HG03045 (cell line): ENCODE measurements at regions not wholly inside any gene's neighbourhood (a gene's known extent, or its start where the extent isn't known, plus 50 kb on each side); places are given as distances from the start of the nearest gene placed in this dataset.
"Not testable (repeated sequence)": the region's sequence is repeated elsewhere in the genome, so short reads cannot be mapped to it uniquely, and the experiment has no call there.

Experiments used
- ATAC-seq: cut with Tn5 transposase; IDR thresholded peaks from one replicate; pipeline ENCODE4 v1.9.1; 2021; ENCODE audit warnings: mild to moderate bottlenecking, moderate library complexity; ENCODE audit not compliant: unreplicated experiment

DNA sequence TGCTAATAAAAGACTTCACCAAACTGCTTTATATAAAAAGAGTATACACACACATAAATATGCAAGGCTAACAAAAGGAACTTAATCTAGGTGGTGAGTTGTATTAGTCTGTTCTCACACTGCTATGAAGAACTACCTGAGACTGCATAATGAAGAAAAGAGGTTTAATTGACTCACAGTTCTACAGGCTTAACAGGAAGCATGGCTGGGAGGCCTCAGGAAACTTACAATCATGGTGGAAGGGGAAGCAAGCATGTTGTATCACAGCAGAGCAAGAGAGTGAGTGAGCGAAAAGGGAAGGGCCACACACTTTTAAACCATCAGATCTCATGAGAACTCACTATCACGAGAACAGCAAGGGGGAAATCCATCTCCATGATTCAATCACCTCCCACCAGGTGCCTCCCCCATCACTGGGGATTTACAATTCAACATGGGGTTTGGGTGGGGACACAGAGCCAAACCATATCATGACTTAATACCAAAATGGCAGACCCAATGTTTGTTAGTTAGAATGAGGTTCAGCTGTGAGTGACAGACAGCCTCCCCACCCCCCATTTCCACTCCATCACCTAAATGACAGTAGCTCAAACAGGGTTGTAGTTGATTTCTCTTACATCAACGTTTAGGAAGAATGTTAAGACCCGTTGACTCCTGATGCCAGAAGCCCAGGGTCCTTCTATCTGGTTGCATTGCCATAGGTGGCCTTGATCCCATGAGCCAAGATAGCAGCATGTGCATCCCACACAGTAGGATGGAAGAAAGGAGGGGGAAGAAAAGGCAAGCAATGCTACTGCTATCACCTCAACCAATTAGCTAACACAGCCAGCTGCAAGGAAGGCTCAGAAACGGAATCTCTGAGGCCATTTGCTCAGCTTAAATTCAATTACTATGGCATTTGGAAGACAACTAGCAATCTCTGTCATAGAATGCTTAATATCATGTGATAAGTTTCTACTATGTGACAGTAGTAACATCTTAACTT is 77.0 kb downstream of the CCDC71L start:
- ATAC-seq = no peak

DNA sequence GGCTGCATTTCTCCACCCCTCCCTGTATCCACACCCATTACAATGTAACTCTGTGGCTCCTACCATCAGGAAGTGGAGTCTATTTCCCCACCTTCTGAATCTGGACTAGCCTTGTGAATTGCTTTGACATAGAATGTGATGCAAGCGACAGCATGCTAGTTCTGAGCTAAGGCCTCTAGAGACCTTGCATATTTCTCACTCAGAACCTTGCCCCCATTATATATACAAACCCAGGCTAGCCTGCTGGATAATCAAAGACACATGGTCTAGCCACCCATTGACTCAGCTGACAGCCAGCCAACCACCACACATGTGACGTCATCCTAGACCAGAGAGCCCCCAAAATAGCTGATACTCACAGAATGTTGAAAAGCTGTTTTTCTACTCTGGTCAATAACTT is 77.9 kb downstream of the CCDC71L start:
- no peak for ATAC-seq

DNA sequence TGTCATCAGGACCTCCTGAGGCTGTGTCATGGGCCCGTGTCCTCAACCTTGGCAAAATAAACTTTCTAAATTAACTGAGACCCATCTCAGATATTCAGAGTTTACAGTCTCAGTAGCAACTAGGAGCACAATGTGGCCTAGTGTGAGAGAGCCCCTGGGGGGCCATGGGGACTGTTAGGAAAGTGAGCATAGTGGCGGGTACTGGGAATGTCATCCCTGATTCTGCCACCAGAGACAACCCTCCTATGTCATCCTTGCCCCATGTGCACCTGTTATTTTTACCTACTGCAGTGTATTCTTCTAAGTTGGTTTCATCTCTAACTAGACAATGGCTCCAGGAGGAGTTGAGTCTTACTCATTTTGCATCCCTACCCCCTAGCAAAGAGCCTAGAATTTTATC is 78.6 kb downstream of the CCDC71L start:
- ATAC-seq = no peak

DNA sequence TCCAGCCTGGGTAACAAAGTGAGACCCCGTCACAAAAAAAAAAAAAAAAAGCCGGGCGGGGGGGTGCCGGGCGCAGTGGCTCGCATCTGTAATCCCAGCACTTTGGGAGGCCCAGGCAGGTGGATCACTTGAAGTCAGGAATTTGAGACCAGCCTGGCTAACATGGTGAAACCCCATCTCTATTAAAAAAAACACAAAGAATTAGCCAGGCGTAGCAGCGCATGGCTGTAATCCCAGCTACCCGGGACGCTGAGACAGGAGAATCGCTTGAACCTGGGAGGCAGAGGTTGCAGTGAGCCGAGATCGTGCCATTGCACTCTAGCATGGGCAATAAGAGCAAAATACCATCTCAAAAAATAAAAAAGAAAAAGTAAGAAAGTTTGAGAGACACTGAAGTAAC is 81.9 kb downstream of the CCDC71L start:
- ATAC-seq = not testable (repeated sequence)

DNA sequence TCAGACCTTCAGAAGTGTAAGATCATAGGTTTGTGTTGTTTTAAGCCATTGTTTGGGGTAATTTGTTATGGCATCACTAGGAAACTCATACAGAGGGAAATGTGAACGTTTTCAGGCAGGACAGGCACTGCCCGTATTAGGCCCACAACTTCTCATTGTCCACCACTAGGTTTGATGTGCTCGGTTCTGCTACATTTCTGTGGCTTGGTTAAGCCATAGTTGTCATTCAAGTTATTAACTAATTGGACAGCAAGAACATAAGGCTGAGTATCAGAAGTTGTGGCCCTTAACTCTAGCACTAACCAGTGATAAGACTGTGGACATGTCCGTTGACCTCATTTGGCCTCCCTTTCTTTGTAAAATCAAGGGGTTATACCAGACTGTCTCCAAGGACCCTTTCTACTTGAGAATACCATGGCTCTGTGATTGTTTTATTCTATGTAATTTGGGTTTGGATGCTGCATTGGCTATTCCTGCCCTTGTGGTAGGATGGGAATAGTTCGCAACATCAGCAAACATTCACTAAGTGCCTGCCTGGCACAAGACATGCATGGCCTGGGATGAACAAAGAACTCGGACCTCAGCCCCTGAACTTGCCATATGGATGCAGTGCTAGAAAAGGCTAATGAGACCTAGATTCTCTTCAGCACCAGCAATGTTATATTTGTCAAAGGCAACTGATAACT is 85.7 kb downstream of the CCDC71L start:
- no peak for ATAC-seq

DNA sequence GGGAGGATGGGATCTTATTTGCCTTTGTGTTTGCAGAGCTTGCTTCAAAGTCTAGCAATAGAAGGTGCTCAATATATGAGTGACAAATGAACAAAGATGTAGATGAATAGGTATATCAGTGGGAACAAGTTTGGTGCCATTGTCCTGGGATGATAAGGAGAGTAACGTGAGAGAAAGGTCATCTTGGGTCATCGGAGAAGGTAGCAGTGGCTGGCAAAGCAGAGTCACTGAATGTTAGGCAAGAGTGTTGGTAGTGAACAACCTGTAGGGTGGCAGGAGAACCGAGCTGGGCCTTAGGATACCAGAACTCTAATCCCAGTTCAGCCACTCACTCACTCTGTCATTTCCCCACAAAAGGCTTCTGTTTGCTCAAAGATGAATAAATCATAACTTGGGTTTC is 87.2 kb downstream of the CCDC71L start:
- no peak for ATAC-seq

DNA sequence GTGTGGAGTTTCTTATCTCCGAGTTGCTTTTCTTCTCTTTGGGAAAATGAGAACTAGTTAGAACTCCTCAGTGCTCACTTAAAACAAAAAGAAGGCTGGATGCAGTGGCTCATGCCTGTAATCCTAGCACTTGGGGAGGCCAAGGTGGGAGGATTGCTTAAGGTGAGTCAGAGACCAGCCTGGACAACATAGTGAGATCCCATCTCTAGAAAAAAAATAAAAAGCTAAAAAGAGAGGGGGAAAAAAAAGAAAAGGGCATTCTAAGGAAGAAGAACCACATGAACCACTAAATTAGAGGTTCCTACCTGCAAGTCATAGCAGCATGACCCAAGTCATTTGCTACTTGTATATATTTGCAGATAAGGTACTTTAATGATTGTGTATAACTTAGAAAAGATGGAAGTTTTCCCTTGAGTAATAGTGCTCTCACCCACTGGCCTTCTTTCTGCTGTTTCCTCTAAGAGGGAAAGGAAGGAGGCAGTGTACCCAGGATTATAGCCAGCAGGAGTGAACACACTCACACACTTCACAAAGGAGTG is 87.8 kb downstream of the CCDC71L start:
- no peak for ATAC-seq

DNA sequence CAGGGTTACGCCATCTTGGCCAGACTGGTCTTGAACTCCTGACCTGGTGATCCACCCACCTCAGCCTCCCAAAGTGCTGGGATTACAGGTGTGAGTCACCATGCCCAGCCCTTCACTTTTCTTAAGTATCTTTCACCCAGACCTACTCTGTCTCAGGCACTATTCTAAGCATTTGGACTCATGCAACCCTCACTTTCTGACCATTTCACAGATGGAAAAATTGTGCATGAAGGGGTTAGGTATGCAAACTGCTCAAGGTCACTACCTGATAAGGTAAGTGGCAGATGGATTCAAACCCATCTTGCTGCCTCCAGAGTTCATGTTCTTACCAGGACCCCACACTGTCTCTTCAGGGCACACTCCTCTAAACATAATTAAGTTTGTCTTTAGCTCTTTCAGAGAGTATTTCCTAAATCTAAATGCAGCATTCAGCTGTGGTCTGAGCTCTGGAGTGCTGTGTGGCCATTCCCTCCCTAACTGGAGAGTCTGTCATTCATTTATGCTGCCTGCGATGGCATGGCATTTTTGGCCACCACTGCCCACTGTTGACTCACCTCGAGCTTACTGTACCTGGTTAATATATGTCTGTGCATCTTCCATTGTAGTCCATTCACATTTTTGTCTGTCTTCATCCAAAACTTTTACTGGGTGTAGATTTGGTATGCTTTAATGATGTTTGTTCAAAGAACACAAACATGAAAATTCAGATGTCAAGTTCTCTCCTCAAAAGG is 88.4 kb downstream of the CCDC71L start:
- ATAC-seq = no peak

DNA sequence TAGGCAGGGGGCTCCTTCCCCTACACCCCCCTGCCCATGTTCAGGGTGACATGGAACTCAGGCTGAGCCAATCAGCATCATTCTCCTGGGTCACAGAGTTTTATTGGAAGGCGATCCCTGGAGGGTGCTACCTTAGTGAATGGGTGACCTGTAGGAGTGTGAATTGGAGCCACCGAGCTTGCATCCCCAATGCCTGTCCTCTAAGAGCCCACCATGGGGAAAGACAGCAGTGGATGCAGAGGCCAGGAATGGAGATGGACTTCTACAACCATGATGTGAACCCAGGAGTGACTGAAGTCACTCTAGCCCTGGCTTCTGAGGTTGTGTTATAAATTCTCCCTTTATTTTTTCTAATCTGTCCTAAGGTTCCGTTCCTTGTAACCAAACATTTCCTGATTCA is 89.4 kb downstream of the CCDC71L start:
- ATAC-seq = no peak

DNA sequence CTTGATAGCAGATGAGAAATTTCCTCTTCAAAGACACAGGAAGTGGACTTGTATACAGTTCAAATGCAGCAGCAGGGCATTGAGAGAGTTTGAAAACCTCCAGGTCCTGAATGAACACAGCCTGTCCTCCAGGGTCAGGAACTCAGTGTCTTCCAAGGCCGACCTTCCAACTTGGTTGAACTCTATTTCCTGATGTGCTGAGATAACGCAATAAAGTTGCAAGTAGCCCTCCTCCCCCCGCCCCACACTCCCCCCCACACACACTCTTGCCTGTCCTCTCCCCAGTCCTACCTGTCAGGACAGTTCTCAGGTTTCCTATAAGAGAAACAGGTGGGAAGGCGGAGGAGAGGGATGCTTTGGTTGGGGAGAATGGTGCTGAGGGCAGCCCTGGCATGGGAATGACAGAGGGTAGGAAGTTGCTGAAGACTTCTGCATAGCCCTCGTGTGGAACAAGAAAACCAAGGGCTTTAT is 90.0 kb downstream of the CCDC71L start:
- no peak for ATAC-seq

DNA sequence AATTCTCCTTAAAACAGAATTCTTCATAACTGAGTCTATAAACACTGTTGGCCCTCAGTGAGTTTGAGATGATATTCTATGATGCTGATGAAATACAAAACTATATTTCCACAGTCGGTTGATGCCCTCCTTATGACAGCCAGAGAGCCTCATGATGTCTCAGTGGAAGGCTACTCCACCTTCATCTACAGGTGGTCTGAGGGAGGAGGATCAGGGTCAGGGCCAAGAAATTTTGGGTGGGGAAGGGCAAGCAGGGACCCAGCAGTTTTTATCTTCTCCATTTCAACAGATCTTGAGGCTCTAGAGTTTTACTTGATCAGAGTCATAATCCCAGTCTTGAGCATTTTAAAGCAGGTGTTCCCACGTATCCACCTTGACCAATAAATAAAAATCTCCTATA is 90.8 kb downstream of the CCDC71L start:
- no peak for ATAC-seq

DNA sequence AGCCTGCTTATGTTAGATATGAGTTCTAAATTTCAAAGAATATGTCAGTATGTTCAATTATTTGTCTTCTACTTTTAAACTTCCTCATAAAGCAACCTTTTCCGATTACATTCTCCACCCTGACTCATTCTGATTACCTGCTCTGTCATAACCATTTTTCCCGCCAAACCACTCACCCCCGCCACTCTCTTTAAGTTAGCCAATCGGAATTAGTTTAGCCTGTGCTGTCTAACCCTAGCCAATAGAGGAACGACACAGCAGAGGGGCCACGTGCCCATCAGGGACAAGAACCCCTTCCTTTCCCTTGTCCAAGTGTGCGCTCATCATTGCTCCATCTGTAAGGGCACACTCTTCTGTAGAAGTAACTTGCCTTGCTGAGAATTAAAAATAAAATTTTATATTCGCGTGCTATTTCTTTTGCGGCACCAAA is 91.4 kb downstream of the CCDC71L start:
- no peak for ATAC-seq

DNA sequence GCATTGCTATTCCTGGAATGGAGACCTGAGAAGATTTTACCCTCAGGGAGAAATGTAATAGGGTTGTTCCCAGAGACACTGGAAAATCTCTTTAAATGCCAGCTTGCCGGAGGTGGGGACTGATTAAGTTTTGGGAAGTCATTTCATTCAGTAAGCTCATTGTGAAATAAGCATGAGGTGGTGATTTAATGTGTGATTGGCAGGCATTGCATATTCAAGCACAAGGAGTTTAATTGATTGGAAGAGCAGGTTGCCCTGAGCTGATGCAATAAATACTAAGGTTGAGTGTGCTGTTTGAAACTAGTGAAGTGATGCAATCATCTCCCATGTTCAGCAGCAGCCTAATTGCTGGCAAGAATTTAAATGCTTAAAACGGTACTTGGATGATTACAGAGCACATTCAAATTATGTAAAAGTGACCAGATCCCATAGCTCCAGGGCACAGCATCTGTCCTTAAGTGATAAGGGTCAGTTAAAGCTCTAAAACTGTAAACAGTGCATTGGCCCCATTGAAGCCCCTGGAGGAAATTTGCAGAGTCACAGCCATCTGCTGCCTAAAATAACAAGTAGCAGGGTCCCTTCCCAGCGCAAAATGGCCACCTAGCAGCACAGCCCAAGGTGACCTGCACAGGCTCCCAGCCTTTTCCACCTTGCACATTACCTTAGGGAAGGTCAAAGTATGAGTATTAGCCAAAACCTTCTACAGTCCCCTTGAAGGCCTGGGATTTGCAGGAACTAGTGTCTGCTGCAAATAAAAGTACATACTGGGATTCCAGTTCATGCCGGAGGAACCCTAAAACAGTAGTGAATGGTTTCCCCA is 92.1 kb downstream of the CCDC71L start:
- no peak for ATAC-seq

DNA sequence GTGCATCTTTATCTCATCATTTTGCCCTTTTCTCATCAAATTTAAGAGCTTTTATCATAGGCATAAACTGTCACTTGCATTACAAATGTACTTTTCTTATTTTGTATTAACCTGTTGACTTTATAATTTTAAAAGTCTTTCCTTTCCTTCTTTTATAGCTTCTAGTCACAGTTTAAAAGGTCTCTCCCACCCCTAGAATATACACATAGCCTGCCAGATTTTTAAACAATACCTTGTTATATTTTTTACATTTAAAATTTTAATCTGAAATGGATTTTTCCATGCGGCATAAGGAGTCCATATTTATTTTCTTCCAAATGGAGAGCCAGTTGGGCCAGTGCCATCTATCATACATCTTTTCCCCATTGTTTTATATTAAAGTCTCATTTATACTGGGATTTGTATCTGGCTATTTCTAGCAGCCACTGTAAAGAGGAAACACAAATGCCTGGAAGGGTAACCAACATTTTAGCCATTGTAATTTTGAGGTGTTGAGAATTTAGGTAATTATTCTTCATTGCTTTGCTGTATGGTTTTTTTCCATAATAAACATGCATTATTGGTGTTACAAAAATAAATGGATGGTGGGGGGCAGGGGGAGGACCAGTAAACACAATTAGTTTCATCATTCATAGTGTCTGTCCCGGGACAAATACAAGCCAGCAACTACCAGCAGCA is 92.8 kb downstream of the CCDC71L start:
- no peak for ATAC-seq

DNA sequence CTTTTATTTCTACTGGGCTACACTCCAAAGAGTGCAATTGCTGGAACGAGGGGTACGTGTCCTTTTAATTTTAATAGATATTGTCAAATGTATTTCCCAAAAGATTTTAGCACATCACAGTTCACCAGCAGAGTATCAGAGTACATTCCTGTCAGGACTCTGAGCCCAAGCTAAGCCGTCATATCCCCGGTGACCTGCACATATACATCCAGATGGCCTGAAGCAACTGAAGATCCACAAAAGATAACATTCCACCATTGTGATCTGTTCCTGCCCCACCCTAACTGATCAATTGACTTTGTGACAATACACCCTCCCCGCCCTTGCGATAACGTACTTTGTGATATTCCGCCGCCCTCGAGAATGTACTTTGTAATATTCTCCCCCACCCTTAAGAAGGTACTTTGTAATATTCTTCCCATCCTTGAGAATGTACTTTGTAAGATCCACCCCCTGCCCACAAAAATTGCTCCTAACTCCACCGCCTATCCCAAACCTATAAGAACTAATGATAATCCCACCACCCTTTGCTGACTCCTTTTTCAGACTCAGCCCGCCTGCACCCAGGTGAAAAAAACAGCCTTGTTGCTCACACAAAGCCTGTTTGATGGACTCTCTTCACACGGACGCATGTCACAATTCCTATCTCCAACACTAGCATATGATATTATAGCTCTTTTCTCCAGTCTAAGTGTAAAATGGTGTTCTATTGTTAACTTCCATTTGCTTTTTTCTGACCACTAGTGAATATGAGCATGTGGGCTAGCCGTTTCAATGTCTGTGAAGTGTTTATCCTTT is 93.6 kb downstream of the CCDC71L start:
- ATAC-seq = not testable (repeated sequence)

DNA sequence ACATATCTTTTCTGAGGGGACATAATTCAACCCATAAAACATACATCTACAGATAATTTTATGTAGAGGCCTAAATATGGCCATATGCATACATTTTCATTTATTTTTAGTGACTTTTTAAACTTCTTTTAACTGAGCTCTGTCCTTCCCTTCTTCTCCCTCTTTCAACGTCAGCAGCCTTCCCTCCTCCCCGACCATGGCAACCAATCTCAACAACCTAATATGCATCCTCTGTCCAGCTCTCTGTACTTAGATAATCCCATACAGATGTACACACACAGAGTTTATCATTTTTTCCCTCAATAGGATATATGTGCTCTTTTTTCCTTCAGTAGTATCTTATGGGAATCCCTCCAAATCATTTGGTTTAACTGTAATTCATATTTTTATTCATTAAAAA is 94.3 kb downstream of the CCDC71L start:
- no peak for ATAC-seq

DNA sequence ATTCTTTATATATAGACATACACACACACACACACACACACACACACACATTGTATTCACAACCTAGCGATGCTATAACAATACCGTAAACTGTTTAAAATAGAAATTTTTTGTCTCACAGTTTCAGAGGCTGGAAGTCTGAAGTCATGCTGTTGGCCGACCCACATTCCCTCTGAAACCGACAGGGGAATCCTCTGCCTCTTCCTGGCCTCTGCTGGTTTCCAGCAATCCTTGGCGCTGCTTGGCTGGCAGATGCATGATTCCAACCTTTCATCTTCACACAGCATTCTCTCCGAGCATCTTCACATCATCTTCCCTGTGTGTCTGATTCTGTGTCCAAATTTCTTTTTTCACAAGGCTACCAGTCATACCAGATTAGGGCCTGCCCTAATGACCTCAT is 94.8 kb downstream of the CCDC71L start:
- no peak for ATAC-seq

DNA sequence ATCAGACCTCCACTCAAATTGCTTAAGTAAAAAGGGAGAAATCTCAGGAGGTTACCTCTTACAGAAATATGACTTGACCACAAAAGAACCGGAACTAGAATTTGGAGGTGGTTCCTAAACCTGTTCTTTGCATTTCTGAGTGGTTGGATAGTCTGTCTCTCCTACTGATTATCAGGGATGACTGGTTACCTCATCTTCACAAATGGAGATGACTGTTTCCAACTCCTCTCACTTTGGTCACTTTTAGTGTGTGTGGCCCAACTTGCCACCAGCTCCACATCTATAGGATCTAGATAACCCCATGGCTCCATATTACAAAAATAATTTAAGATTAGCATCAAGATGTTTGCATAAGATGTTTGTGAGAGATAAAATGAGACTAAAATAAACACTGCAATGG is 95.5 kb downstream of the CCDC71L start:
- ATAC-seq = no peak
